Gastroesophageal sphincter (tissue), 3 donors: ENCODE measurements at regions not wholly inside any gene's neighbourhood (a gene's known extent, or its start where the extent isn't known, plus 50 kb on each side); places are given as distances from the start of the nearest gene placed in this dataset.

Experiments used
- POLR2A ChIP-seq, 2 donors: fragments of 450-650 bp; IDR thresholded peaks; one replicate each; pipeline ENCODE4 v1.6.1; 2017; ENCODE audit warnings: antibody characterized with exemption in 2 of 2, mild to moderate bottlenecking in 2 of 2, moderate library complexity in 1 of 2
- TF ChIP-seq, protein P1 (sequence below), 4 experiments: fragments of 200-600 bp in 2 of 4; fragments of 450-650 bp in 2 of 4; sonication (generic) in 1 of 4; IDR thresholded peaks; one replicate each; pipeline ENCODE4 v1.5.1; 2017 to 2019; ENCODE audit warnings: antibody characterized with exemption in 4 of 4, mild to moderate bottlenecking in 2 of 4, moderate library complexity in 2 of 4

DNA sequence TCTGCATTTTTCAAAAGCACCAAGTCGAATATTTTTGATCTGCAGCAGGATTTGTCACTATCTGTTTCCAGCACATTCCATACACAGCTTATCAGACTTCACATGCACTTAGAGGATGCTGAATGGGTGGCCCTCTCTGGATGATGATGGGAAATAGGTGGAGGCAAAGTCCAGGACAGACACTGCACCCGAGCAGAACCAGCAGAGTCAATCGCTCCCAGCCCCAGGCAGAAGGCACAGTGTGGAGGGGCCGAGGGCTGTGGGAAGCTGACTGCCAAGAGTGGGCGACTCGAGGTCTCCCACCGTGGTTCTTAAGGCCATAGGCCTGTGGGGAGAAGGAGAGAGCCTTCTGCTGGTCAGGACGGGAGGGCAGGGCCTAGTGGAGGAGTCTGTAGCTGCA is 490.2 kb upstream of the MGMT start:
- TF ChIP-seq POLR2A (IDR thresholded peaks at IDR 0.05), result no peak
- TF ChIP-seq, protein P1, sequence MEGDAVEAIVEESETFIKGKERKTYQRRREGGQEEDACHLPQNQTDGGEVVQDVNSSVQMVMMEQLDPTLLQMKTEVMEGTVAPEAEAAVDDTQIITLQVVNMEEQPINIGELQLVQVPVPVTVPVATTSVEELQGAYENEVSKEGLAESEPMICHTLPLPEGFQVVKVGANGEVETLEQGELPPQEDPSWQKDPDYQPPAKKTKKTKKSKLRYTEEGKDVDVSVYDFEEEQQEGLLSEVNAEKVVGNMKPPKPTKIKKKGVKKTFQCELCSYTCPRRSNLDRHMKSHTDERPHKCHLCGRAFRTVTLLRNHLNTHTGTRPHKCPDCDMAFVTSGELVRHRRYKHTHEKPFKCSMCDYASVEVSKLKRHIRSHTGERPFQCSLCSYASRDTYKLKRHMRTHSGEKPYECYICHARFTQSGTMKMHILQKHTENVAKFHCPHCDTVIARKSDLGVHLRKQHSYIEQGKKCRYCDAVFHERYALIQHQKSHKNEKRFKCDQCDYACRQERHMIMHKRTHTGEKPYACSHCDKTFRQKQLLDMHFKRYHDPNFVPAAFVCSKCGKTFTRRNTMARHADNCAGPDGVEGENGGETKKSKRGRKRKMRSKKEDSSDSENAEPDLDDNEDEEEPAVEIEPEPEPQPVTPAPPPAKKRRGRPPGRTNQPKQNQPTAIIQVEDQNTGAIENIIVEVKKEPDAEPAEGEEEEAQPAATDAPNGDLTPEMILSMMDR (IDR thresholded peaks at IDR 0.05), result no peak
